NCI-H2227 (cell line): ENCODE measurements at regions not wholly inside any gene's neighbourhood (a gene's known extent, or its start where the extent isn't known, plus 50 kb on each side); places are given as distances from the start of the nearest gene placed in this dataset.

Source experiments
- DNase-seq: peaks from one replicate; lab custom pipeline; 2025; ENCODE audit not compliant: unreplicated experiment; lab: John Stamatoyannopoulos, UW

- no peak for DNase-seq
These were observed 76.4 kb upstream of the ROBO1 start for GRCh38 chr3:79844176-79844575.

GRCh38 chr3:79843180-79843579 lies 75.4 kb upstream of the ROBO1 start:
- DNase-seq = no peak

- DNase-seq = no peak
These were observed 67.9 kb upstream of the ROBO1 start for GRCh38 chr3:79835701-79836100.

GRCh38 chr3:79824166-79824565 lies 56.4 kb upstream of the ROBO1 start:
- no peak for DNase-seq

- DNase-seq = no peak
These were observed 54.3 kb upstream of the ROBO1 start for GRCh38 chr3:79822076-79822475.

GRCh38 chr3:79820089-79820488 lies 52.3 kb upstream of the ROBO1 start:
- DNase-seq = no peak

- DNase-seq = no peak
These were observed 50.2 kb upstream of the ROBO1 start for GRCh38 chr3:79818015-79818414.
